Nephron (organoid): ENCODE measurements at regions not wholly inside any gene's neighbourhood (a gene's known extent, or its start where the extent isn't known, plus 50 kb on each side); places are given as distances from the start of the nearest gene placed in this dataset.

Experiments used
- H3K27ac Mint-ChIP-seq, 3 experiments: 2 replicates each; pipeline ENCODE4 v1.8.0; 2020; ENCODE audit warnings: mixed read lengths in 3 of 3, mild to moderate bottlenecking in 2 of 3, moderate library complexity in 1 of 3
- H3K27me3 Mint-ChIP-seq: 2 replicates; pipeline ENCODE4 v1.8.0; 2021; ENCODE audit warnings: low read depth, mild to moderate bottlenecking, moderate library complexity, mixed read lengths
- H3K36me3 Mint-ChIP-seq: 2 replicates; pipeline ENCODE4 v1.8.0; 2020; ENCODE audit warnings: low read depth, mixed read lengths
- H3K4me1 Mint-ChIP-seq: 2 replicates; pipeline ENCODE4 v1.8.0; 2020; ENCODE audit warnings: mixed read lengths
- H3K4me3 Mint-ChIP-seq, 3 experiments: 2 replicates each; pipeline ENCODE4 v1.8.0; 2020; ENCODE audit warnings: mild to moderate bottlenecking in 3 of 3, mixed read lengths in 3 of 3, moderate library complexity in 2 of 3
- H3K9me3 Mint-ChIP-seq: 2 replicates; pipeline ENCODE4 v1.8.0; 2020; ENCODE audit warnings: mixed read lengths
- TF ChIP-seq, protein P1 (sequence below), 3 experiments: fragments of 200-600 bp; sonication (generic); IDR thresholded peaks; one replicate each; pipeline ENCODE4 v1.5.0; 2021; ENCODE audit warnings: antibody characterized with exemption in 3 of 3; ENCODE audit not compliant: unreplicated experiment in 3 of 3

DNA sequence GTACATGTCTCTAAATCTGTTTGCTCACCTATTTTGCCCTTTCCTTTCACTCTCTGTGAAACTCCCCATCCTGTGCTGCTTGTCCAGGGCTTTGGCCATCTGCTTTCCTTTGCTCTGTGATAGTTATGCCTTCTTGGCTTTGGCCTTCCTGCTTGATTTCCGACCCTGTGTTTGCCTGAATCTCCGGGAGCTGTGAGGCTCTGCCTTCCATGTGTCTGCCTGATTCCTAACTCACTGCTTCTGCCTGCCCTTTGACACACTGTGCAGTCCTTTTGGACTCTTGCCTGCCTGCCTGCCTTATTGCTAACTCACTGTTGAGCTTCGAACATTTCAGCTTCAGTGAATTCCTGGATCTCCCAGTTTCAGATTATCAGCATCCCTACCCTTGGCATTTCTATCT, 143.1 kb downstream of the C4orf33 start:
- H3K9me3 Mint-ChIP-seq, result no peaks in the 10 kb centered on the region
- H3K27ac Mint-ChIP-seq, result peak overlapping the region; percentile 37 to 78 (median 51)
- no peaks in the 10 kb centered on the region for H3K36me3 Mint-ChIP-seq
- TF ChIP-seq, protein P1, sequence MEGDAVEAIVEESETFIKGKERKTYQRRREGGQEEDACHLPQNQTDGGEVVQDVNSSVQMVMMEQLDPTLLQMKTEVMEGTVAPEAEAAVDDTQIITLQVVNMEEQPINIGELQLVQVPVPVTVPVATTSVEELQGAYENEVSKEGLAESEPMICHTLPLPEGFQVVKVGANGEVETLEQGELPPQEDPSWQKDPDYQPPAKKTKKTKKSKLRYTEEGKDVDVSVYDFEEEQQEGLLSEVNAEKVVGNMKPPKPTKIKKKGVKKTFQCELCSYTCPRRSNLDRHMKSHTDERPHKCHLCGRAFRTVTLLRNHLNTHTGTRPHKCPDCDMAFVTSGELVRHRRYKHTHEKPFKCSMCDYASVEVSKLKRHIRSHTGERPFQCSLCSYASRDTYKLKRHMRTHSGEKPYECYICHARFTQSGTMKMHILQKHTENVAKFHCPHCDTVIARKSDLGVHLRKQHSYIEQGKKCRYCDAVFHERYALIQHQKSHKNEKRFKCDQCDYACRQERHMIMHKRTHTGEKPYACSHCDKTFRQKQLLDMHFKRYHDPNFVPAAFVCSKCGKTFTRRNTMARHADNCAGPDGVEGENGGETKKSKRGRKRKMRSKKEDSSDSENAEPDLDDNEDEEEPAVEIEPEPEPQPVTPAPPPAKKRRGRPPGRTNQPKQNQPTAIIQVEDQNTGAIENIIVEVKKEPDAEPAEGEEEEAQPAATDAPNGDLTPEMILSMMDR (IDR thresholded peaks at IDR 0.05; ENCODE audit: unreplicated experiment in 3 of 3), result no peak
- no peak overlapping the region for H3K4me3 Mint-ChIP-seq
- peaks cover 3% of the 10 kb centered on the region for H3K27me3 Mint-ChIP-seq
- H3K4me1 Mint-ChIP-seq, result peaks cover 13% of the 10 kb centered on the region

DNA sequence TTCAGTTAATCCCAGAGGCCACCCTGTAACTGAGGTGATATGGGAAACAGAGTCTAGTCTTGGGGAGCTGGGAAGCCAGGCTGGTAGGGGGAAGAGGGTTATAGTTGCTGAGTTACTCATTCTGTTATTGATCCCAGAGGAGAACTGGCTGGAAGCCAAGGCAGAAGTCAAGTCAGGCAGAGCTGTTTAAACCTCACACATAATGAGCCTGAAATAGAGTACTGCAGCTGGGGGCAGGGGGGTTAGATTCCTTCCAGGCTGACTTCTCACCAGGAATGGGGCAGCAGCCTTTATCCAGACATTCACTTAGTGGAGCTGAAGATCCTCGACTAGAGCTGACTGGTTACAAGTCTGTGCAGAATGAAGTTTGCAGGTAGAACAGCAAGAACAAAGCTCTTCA, 144.9 kb downstream of the C4orf33 start:
- no peaks in the 10 kb centered on the region for H3K36me3 Mint-ChIP-seq
- TF ChIP-seq, protein P1 (IDR thresholded peaks at IDR 0.05; ENCODE audit: unreplicated experiment in 3 of 3), result no peak
- no peak overlapping the region for H3K4me3 Mint-ChIP-seq
- H3K4me1 Mint-ChIP-seq, result peaks cover 13% of the 10 kb centered on the region
- no peaks in the 10 kb centered on the region for H3K9me3 Mint-ChIP-seq
- H3K27ac Mint-ChIP-seq, result peak overlapping the region; percentile 15 to 78 (median 57)
- H3K27me3 Mint-ChIP-seq, result peaks cover 15% of the 10 kb centered on the region

DNA sequence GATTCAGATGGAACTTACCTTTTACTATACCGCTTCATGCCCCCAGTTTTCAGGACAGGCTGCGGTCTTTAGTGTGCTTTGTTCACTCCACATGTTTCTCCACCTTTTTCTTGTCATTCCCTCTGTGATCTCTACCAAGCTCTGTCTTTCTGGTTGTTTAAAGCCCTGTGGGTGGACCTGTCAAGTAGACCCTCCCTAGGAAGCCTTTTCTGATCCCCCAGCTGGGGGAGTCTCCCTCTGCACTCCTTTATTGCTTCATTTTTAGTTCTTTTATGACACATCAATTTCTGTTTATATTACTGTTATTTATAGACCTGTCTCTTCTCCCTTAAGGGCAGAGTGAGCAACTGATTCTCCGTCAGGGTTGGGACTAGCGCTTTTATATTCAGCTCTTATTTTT, 150.2 kb downstream of the C4orf33 start:
- peak overlapping the region in 2 of 3 experiments; percentile 10 to 11 for H3K4me3 Mint-ChIP-seq
- peaks cover 38% of the 10 kb centered on the region for H3K27me3 Mint-ChIP-seq
- H3K9me3 Mint-ChIP-seq, result no peaks in the 10 kb centered on the region
- peak overlapping the region in 1 of 3 experiments; percentile 14 for H3K27ac Mint-ChIP-seq
- peaks cover 34% of the 10 kb centered on the region for H3K4me1 Mint-ChIP-seq
- no peaks in the 10 kb centered on the region for H3K36me3 Mint-ChIP-seq
- TF ChIP-seq, protein P1 (IDR thresholded peaks at IDR 0.05; ENCODE audit: unreplicated experiment in 3 of 3), result no peak

DNA sequence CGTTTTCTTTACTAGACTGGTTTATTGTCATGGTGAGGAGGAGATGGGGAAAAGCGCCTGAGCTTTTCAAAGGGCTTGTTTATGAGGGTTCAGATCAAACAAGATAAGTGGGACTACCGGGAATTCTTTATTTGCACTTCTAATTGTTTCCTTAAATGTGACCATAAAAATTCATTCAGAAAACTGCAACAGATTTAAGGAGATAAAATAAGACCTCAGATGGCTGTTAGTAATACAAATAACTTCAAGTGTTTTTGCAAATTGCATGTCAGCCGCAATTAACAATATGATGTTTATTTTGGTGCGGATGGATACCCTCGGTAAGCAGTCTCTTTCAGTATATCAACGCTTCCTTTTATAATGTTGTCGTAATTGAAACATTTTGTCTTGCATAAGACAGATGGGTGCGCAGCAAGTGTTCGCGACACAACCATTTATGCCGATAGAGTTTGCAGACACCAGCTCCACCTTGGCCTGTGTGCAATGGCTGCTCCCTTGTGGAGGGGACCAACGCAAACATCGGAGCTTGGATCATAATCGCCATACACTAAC, 151.0 kb downstream of the C4orf33 start:
- Mint-ChIP-seq H3K4me3 (peak overlapping the region; percentile 11 to 49 (median 31)), H3K36me3 (peaks cover 3% of the 10 kb centered on the region), H3K27me3 (peaks cover 38% of the 10 kb centered on the region), H3K27ac (peak overlapping the region; percentile 9 to 73 (median 50)), H3K4me1 (peaks cover 35% of the 10 kb centered on the region), H3K9me3 (peaks cover 3% of the 10 kb centered on the region)
- TF ChIP-seq, protein P1 (IDR thresholded peaks at IDR 0.05; ENCODE audit: unreplicated experiment in 3 of 3), result no peak

DNA sequence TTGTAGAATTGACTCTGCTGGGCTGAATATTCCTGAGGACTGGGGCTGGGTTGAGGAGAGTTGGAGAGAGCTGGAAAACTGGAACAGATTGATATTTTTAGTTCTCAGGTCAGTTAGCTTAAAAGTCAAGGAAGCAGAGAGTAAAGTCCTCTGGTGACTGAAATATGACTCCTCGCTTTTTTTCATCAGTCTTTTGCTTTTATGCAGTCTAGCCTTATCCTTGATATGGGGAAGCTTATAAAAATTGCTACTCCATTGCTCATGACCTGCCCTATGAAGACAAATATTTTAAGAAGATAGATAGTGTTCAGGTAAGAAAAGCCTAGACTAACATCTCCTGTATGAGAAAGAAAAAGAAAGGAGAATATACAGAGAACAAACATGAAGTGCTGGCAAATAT, 152.7 kb downstream of the C4orf33 start:
- no peak overlapping the region for H3K4me3 Mint-ChIP-seq
- TF ChIP-seq, protein P1 (IDR thresholded peaks at IDR 0.05; ENCODE audit: unreplicated experiment in 3 of 3), result no peak
- H3K9me3 Mint-ChIP-seq, result peaks cover 6% of the 10 kb centered on the region
- H3K4me1 Mint-ChIP-seq, result peaks cover 35% of the 10 kb centered on the region
- peaks cover 35% of the 10 kb centered on the region for H3K27me3 Mint-ChIP-seq
- peak overlapping the region in 2 of 3 experiments; percentile 13 to 48 for H3K27ac Mint-ChIP-seq
- peaks cover 3% of the 10 kb centered on the region for H3K36me3 Mint-ChIP-seq

DNA sequence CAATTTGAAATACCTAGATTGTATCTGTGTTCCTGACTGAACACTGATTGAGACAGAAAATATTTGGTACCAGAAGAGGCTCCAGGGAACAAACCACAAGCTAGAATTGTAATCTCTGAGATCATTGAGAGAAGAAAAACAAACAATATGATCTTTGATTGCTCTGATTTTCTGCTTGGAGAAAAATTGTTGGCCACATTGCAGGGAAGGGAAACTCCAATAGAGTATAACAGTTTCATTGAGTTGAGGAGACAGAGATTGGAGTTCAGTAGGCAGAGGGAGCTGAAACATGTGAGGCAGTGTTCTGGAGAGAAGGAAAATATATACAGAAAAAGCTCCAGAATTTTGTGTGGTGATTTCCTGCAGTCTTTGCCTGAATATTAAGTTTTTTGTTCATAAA, 158.2 kb downstream of the C4orf33 start:
- Mint-ChIP-seq H3K4me1 (peaks cover 8% of the 10 kb centered on the region), H3K4me3 (no peak overlapping the region), H3K36me3 (peaks cover 10% of the 10 kb centered on the region), H3K27me3 (peaks cover 3% of the 10 kb centered on the region), H3K9me3 (peaks cover 22% of the 10 kb centered on the region), H3K27ac (no peak overlapping the region)
- TF ChIP-seq, protein P1 (IDR thresholded peaks at IDR 0.05; ENCODE audit: unreplicated experiment in 3 of 3), result no peak
